ENCODE measurements at regions not wholly inside any gene's neighbourhood (a gene's known extent, or its start where the extent isn't known, plus 50 kb on each side); places are given as distances from the start of the nearest gene placed in this dataset.

GRCh38 chr6:119980802-119981201 lies 631.2 kb upstream of the MAN1A1 start:
- H2AFZ ChIP-seq (ENCODE audit: low read length) = no peak overlapping the region
- H3K23me2 ChIP-seq (ENCODE audit: low read depth, low read length) = no peaks in the 10 kb centered on the region
- H4K91ac ChIP-seq (replicated peaks; ENCODE audit: insufficient read length, low read length) = no peak overlapping the region
- H2BK12ac ChIP-seq (ENCODE audit: low read depth, low read length) = no peak overlapping the region
- no peaks in the 10 kb centered on the region for H3K9me3 ChIP-seq (ENCODE audit: insufficient read depth in 2 of 2, low read depth in 1 of 2, low read length in 1 of 2)
- no peak overlapping the region for H3K56ac ChIP-seq (replicated peaks; ENCODE audit: insufficient read length, low read depth, low read length)
- no peaks in the 10 kb centered on the region for H3K27me3 ChIP-seq (replicated peaks in 1 of 4; ENCODE audit: control insufficient read depth in 3 of 4, extremely low read depth in 1 of 4, insufficient read depth in 3 of 4, low read length in 3 of 4)
- POLR2A ChIA-PET (ENCODE audit: partially characterized antibody) = no interaction called here
- DNase-seq (ENCODE audit: low read depth in 1 of 2, low spot score in 2 of 2) = no peak
- CTCF ChIA-PET (ENCODE audit: partially characterized antibody) = interaction anchor here (1.1 to 2.3 kb wide), 4 partner anchors 39 to 198 kb away, joined by 3 to 7 read pairs (median 4); no protein-coding TSS in a partner anchor
- no peaks in the 10 kb centered on the region for H3K79me1 ChIP-seq (ENCODE audit: low read depth, low read length)
- H2BK5ac ChIP-seq (ENCODE audit: low read depth, low read length) = no peak overlapping the region
- H3K36me3 ChIP-seq (ENCODE audit: control insufficient read depth in 2 of 4, insufficient read depth in 4 of 4, low read length in 3 of 4) = no peaks in the 10 kb centered on the region
- 95% methylated on average over 1 of the region's 1 CpG; no CpG with 5 or more reads in 1 of the 2 experiments for WGBS, 2 experiments (ENCODE audit: extremely low coverage in 1 of 2, insufficient coverage in 1 of 2, insufficient read length in 1 of 2, insufficient replicate concordance in 2 of 2, low coverage in 1 of 2, low lambda C conversion rate in 2 of 2, missing lambda C conversion rate in 1 of 2)
- TF ChIP-seq NRF1 (IDR thresholded peaks at IDR 0.05; ENCODE audit: low read depth, low read length) (no peak), NANOG (IDR thresholded peaks at IDR 0.05; ENCODE audit: insufficient read depth, low read depth, low read length, poor library complexity, severe bottlenecking) (no peak), SIN3A (conservative IDR thresholded peaks at IDR 0.05 in 1 of 2, IDR thresholded peaks at IDR 0.05 in 1 of 2; ENCODE audit: low read depth in 1 of 2, low read length in 2 of 2) (no peak), RNF2 (IDR thresholded peaks at IDR 0.05; ENCODE audit: borderline replicate concordance, low read depth, low read length, missing control alignments, poor library complexity, severe bottlenecking) (no peak), MAFK (IDR thresholded peaks at IDR 0.05; ENCODE audit: low read depth, low read length) (no peak), SIX5 (IDR thresholded peaks at IDR 0.05; ENCODE audit: low read depth, low read length) (no peak), SRF (IDR thresholded peaks at IDR 0.05; ENCODE audit: low read depth, low read length) (no peak)
- TF ChIP-seq, protein P1, sequence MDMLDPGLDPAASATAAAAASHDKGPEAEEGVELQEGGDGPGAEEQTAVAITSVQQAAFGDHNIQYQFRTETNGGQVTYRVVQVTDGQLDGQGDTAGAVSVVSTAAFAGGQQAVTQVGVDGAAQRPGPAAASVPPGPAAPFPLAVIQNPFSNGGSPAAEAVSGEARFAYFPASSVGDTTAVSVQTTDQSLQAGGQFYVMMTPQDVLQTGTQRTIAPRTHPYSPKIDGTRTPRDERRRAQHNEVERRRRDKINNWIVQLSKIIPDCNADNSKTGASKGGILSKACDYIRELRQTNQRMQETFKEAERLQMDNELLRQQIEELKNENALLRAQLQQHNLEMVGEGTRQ (IDR thresholded peaks at IDR 0.05; ENCODE audit: low read length) = no peak
- H3K9ac ChIP-seq (replicated peaks in 1 of 4; ENCODE audit: extremely low read depth in 1 of 4, low read depth in 3 of 4, low read length in 3 of 4) = no peak overlapping the region
- no peaks in the 10 kb centered on the region for H4K20me1 ChIP-seq (replicated peaks in 1 of 2; ENCODE audit: control insufficient read depth in 1 of 2, insufficient read depth in 2 of 2, low read length in 2 of 2)
- H2BK15ac ChIP-seq (ENCODE audit: low read length) = no peak overlapping the region
- H3K23ac ChIP-seq (ENCODE audit: insufficient read length) = no peak overlapping the region
- no peaks in the 10 kb centered on the region for H3K4me1 ChIP-seq (replicated peaks in 1 of 4; ENCODE audit: control insufficient read depth in 3 of 4, insufficient read depth in 4 of 4, low read length in 3 of 4)
- H3K4me3 ChIP-seq (ENCODE audit: extremely low read depth in 1 of 4, insufficient read depth in 2 of 4, low read depth in 3 of 4, low read length in 4 of 4) = no peak overlapping the region
- H3K4me2 ChIP-seq (ENCODE audit: insufficient read depth in 1 of 2, low read depth in 2 of 2, low read length in 2 of 2) = no peak overlapping the region
- H4K8ac ChIP-seq (ENCODE audit: extremely low read depth, insufficient read depth, low read length) = no peak overlapping the region
- no peaks in the 10 kb centered on the region for H3K79me2 ChIP-seq (ENCODE audit: control insufficient read depth in 1 of 2, insufficient read depth in 2 of 2, low read length in 2 of 2)
- H2BK20ac ChIP-seq (ENCODE audit: low read length) = no peak overlapping the region
- no peak for FAIRE-seq
- H4K5ac ChIP-seq (ENCODE audit: insufficient read length, low read depth, low read length) = no peak overlapping the region
- H3K27ac ChIP-seq (ENCODE audit: low read depth, low read length) = no peak overlapping the region
- H2AK5ac ChIP-seq (ENCODE audit: low read depth, low read length) = no peak overlapping the region
- no peak overlapping the region for H3K4ac ChIP-seq (replicated peaks; ENCODE audit: insufficient read length, low read depth, low read length)
- no peak overlapping the region for H3K18ac ChIP-seq (ENCODE audit: extremely low read depth, low read length)
- no peak overlapping the region for H2BK120ac ChIP-seq (replicated peaks; ENCODE audit: low read depth, low read length)
- H3K14ac ChIP-seq (ENCODE audit: insufficient read length) = no peak overlapping the region
